HUES64 (cell line): ENCODE measurements at regions not wholly inside any gene's neighbourhood (a gene's known extent, or its start where the extent isn't known, plus 50 kb on each side); places are given as distances from the start of the nearest gene placed in this dataset.

Source experiments
- H3K27ac ChIP-seq: 2 replicates; pipeline ENCODE4 v1.7.0; 2013; ENCODE audit warnings: low read depth, low read length, inconsistent platforms
- H3K27me3 ChIP-seq: 2 replicates; pipeline ENCODE4 v1.6.1; 2013; ENCODE audit warnings: mild to moderate bottlenecking, low read length; ENCODE audit not compliant: insufficient read depth
- H3K36me3 ChIP-seq: 2 replicates; pipeline ENCODE4 v1.6.1; 2013; ENCODE audit warnings: mild to moderate bottlenecking, low read length; ENCODE audit not compliant: insufficient read depth
- H3K4me1 ChIP-seq: 2 replicates; pipeline ENCODE4 v1.6.1; 2013; ENCODE audit warnings: mild to moderate bottlenecking, low read length, moderate library complexity; ENCODE audit not compliant: insufficient read depth
- H3K4me3 ChIP-seq: 2 replicates; pipeline ENCODE4 v1.5.1; 2013; ENCODE audit warnings: mild to moderate bottlenecking, low read length, moderate library complexity
- H3K9ac ChIP-seq: 2 replicates; pipeline ENCODE4 v1.6.1; 2013; ENCODE audit warnings: mild to moderate bottlenecking, low read depth, low read length
- H3K9me3 ChIP-seq: 2 replicates; pipeline ENCODE4 v1.6.1; 2013; ENCODE audit warnings: low read depth, low read length; ENCODE audit not compliant: insufficient read depth
- WGBS: fragments of 150-250, 120-280 bp; methylation state at CpG from one replicate; pipeline ENCODE4 v1.1.7; 2013; ENCODE audit warnings: missing lambda C conversion rate; 5-methylcytosine and 5-hydroxymethylcytosine counted together

DNA sequence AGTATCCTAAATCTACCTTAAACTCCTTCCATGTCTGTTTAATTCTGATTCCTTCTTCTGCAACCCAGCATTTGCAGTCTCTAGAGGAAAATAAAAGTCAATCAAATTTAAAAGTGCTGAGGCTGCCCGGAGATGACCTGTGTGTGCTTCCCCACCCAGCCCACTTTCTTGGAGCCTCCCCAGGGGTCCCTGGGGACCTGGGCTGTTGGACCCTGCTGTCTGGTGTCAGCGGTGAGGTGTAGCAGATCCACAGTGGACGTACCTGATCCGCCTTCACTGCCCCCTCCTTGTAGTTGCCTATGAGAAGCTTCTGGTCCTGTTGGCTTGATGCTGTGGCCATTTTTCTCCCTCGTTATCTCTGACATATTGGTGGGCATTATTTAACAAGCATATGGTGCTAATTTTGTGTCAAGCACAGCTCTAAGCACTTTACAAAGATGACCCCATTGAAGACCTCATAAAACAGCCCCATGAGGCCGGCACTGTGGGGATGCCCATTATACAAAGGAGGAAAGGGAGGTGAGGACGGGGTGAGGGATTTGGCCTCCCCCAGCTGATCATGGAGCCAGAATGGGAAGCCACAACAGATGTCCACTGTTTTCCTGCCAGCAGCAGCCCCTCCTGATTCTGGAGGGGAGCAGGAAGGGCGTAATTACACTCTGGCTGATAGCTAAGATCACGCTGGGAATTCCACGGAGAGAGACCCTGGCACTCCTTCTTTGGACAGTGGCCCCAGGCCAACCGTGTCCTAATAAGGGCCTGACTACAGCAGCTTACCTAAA is 628.2 kb downstream of the CDH26 start:
- 88% methylated on average over 11 of the region's 11 CpGs for WGBS
- Histone ChIP-seq H3K27ac (no peak overlapping the region), H3K9me3 (no peaks in the 10 kb centered on the region)

DNA sequence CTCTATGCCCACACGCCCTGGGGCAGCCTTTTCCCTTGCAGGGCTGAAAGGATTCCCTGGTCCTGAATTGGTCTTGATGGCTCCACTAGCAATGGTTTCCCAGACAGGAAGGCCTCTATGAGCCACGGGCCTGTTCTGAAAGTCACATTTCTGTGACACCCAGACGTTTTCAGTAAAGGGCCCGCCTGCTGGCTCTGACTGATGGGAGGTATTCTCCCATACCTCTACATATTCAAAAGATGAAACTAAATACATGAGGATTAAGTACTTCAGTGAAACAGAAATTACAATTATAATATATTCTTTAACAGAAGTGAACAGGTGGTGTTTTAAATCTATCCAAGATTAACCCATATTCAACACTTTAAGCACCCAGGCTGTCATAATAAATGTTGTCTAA is 629.8 kb downstream of the CDH26 start:
- H3K4me1 ChIP-seq = peaks cover 19% of the 10 kb centered on the region
- no peaks in the 10 kb centered on the region for H3K36me3 ChIP-seq
- H3K27me3 ChIP-seq = no peaks in the 10 kb centered on the region
- WGBS = 91% methylated on average over 3 of the region's 4 CpGs
- H3K9ac ChIP-seq = no peak overlapping the region
- no peaks in the 10 kb centered on the region for H3K9me3 ChIP-seq
- H3K4me3 ChIP-seq = no peak overlapping the region
- no peak overlapping the region for H3K27ac ChIP-seq

More for the DNA sequence above, 628.2 kb downstream of the CDH26 start:
- Histone ChIP-seq H3K9ac (no peak overlapping the region), H3K4me3 (no peak overlapping the region), H3K27me3 (no peaks in the 10 kb centered on the region), H3K36me3 (no peaks in the 10 kb centered on the region), H3K4me1 (peaks cover 19% of the 10 kb centered on the region)

DNA sequence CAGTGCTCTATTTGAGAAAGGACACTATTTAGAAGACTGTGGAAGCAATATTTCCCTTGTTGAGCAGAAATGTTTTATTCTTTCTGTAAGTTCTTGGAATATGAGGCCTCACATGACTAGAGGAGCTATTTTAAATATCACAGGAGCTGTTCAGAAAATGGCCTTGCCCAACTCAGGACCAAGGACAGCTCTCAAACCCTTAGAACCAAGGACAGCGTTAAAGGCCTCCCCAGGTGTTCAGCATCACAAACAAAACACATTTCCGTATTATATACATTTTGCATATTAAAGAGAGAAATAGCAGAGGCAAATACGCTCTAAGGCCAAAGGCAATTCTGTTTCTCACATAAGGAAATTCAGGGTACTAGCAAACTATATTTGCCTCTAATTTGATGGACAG is 631.4 kb downstream of the CDH26 start:
- Histone ChIP-seq H3K4me1 (peaks cover 15% of the 10 kb centered on the region), H3K9ac (no peak overlapping the region), H3K27ac (no peak overlapping the region), H3K9me3 (no peaks in the 10 kb centered on the region), H3K27me3 (no peaks in the 10 kb centered on the region), H3K36me3 (no peaks in the 10 kb centered on the region), H3K4me3 (no peak overlapping the region)
- WGBS = 4% methylated on average over 2 of the region's 3 CpGs

DNA sequence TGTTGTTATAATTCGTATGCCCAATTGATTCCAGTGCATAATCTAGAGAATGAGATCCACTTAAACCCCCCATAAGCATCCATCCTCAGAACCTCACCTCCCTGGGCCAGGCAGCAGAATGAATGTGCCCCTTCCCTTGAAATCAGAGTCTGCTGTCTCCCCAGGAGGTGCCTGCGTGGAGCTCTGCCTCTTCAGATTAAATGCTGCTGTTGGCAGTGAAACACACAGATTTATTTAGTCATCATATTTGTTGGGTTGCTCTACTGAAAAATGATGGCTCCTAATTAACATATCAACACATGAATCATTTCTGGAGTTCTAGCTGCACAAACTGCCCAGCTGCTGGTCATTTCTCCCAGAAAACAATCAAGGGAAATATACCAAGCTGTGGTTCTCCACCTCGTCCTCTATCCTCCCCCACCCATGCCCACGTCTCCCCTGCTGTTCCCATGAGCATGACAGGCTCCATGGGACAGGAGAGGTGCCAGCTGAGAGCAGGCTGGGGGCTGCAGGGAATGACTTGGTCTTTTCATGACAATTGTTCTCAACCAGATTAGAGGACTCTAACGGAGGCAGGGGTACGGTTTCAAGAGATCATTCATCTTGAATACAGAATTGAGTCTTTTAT is 633.1 kb downstream of the CDH26 start:
- H3K4me1 ChIP-seq = peaks cover 5% of the 10 kb centered on the region; the same call in 1 of the 2 replicates
- no peaks in the 10 kb centered on the region for H3K36me3 ChIP-seq
- no peak overlapping the region for H3K9ac ChIP-seq
- H3K27me3 ChIP-seq = no peaks in the 10 kb centered on the region
- H3K4me3 ChIP-seq = no peak overlapping the region
- H3K27ac ChIP-seq = no peak overlapping the region
- H3K9me3 ChIP-seq = no peaks in the 10 kb centered on the region
- 93% methylated on average over 6 of the region's 6 CpGs for WGBS

DNA sequence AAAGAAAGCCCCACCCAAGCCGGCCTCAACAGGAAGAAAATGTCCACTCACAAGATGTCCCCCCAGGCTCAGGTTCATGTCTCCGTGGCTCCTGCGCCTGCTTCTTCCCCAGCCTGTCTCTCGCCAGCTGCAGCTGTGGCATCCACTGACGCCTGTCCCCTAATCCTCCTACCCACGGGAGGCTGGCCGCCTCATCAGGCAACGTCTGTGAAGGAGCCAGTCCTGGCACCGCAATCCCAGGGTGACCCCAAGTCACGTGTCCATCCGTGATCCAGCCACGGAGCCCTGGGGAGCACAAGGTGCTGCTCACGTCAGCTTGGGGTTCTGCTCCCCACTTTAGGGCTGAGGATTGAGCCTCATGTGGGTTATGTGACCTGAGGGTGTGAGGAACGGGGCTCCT is 640.3 kb downstream of the CDH26 start:
- no peaks in the 10 kb centered on the region for H3K36me3 ChIP-seq
- WGBS = 94% methylated on average over 14 of the region's 14 CpGs

DNA sequence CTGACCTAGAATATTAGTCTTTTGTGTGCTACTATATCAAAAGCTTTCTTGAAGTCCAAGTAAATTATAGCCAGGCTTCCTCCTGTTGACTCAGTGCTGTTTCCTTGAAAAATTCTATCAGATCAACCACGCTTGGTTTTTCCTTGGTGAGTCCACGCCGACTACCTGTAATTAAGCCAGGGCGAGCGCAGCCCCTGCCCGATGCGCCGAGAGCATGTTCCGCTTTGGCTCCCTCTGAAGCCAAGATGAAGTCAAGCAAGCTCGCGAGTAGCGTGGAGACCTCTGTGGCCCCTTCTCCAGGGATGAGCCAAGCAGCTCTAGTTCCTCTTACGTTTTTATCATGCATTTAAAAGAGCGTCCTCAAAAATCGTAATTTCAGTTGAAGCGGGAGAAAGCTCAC is 641.2 kb downstream of the CDH26 start:
- no peak overlapping the region for H3K9ac ChIP-seq
- no peaks in the 10 kb centered on the region for H3K9me3 ChIP-seq
- no peak overlapping the region for H3K27ac ChIP-seq
- 95% methylated on average over 16 of the region's 16 CpGs for WGBS
- H3K4me3 ChIP-seq = no peak overlapping the region
- no peaks in the 10 kb centered on the region for H3K36me3 ChIP-seq
- no peaks in the 10 kb centered on the region for H3K4me1 ChIP-seq
- H3K27me3 ChIP-seq = no peaks in the 10 kb centered on the region

More for the DNA sequence above, 640.3 kb downstream of the CDH26 start:
- Histone ChIP-seq H3K27ac (no peak overlapping the region), H3K27me3 (no peaks in the 10 kb centered on the region), H3K4me3 (no peak overlapping the region), H3K9me3 (no peaks in the 10 kb centered on the region), H3K4me1 (no peaks in the 10 kb centered on the region), H3K9ac (no peak overlapping the region)

DNA sequence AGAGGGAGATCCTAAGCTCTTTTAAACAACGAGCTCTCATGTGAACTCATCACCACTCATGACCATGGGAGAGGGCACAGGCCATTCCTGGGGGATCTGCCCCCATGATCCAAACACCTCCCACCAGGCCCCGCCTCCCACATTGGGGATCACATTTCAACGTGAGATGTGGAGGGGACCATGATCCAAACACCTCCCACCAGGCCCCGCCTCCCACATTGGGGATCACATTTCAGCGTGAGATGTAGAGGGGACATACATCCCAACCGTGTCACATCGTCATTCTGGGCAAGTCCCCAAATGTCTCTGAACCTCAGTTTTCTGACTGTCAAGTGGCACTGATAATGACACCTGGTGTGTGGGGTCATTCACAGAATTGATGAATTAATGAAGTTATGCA is 641.8 kb downstream of the CDH26 start:
- Histone ChIP-seq H3K36me3 (no peaks in the 10 kb centered on the region), H3K4me1 (no peaks in the 10 kb centered on the region), H3K9ac (no peak overlapping the region), H3K27me3 (no peaks in the 10 kb centered on the region), H3K9me3 (no peaks in the 10 kb centered on the region), H3K4me3 (no peak overlapping the region), H3K27ac (no peak overlapping the region)
- 94% methylated on average over 7 of the region's 7 CpGs for WGBS

DNA sequence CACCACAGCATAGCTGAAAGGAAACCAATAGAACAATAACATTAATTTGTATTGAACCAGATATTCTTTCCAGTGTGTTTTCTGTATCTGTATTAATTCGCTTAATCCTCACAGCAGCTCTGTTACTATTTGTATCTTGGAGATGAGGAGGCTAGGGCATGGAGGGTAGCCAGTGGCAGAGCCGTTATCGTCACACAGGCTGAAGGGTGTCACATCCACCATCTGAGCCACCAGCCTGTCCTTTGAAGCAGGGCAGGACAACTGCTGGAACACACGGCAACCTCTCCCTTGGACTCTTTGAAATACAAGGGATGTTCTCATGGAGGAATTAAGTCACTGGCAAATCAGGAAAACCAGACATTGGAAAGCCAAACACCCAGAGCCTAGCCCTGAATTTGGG is 628.0 kb upstream of the CDH4 start:
- no peaks in the 10 kb centered on the region for H3K4me1 ChIP-seq
- WGBS = 95% methylated on average over 4 of the region's 4 CpGs
- H3K9ac ChIP-seq = no peak overlapping the region
- no peaks in the 10 kb centered on the region for H3K36me3 ChIP-seq
- H3K27ac ChIP-seq = no peak overlapping the region
- H3K9me3 ChIP-seq = no peaks in the 10 kb centered on the region
- no peaks in the 10 kb centered on the region for H3K27me3 ChIP-seq
- H3K4me3 ChIP-seq = no peak overlapping the region

DNA sequence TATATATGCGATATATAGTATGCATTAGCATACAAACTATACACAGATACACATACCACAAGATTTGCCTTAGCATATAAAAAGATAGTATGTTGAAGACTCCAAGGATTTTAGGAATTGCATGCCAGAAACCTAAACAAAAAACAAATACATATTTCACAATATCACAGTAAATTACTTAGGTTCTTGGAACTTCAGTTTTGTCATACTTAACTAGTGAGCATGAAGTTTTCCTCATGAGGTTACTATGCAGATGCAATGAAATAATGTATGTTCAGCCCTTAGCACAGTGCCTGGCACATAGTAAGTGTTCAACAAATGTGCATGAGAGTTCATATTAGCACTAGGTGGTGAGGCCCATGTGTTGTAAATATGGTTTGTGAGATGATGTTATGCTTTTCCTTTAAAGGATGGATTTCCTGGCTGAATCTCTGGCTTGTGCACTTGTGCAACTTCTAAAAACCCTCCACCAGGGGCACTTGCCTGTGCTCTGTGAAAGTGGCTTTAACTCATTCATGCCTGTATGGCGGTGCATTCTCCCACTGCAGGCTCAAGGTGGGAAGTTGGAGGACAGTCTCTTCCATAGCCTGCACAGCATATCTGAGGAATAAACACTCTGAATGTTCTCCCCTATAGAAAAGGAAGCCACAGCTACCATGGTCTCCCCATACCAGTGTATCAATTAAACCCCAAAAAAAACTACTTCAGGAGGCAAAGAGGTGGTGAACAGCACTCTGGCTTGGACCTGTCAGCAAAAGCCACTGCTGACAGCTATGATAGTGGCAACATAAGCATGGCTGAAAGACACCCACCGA is 624.1 kb upstream of the CDH4 start:
- no peak overlapping the region for H3K27ac ChIP-seq
- H3K4me3 ChIP-seq = no peak overlapping the region
- no peaks in the 10 kb centered on the region for H3K27me3 ChIP-seq
- 94% methylated on average over 2 of the region's 3 CpGs for WGBS
- H3K9ac ChIP-seq = no peak overlapping the region
- no peaks in the 10 kb centered on the region for H3K9me3 ChIP-seq
- H3K36me3 ChIP-seq = no peaks in the 10 kb centered on the region
- peaks cover 5% of the 10 kb centered on the region; the same call in 1 of the 2 replicates for H3K4me1 ChIP-seq

DNA sequence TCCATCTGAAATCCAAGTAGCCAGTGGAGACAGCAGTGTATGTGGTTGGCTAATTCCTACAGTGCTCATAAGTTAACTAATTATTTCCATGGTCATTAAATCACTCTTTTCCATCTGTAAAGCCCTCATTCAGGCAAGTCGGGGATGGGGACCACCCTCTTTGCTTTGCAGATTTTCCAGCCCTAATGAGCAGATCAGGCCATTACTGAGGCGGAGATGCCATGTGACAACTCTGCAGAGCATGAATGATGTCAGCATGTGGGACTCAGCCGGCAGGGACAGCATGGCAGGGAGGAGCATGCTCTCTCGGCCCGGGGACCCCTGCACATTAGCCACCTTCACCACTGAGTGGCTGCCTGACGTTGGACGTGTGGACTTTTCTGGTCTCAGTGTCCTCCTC is 623.3 kb upstream of the CDH4 start:
- H3K36me3 ChIP-seq = no peaks in the 10 kb centered on the region
- H3K27ac ChIP-seq = no peak overlapping the region
- no peaks in the 10 kb centered on the region for H3K27me3 ChIP-seq
- H3K9ac ChIP-seq = no peak overlapping the region
- no peak overlapping the region for H3K4me3 ChIP-seq
- H3K9me3 ChIP-seq = no peaks in the 10 kb centered on the region
- peaks cover 5% of the 10 kb centered on the region; the same call in 1 of the 2 replicates for H3K4me1 ChIP-seq
- WGBS = 89% methylated on average over 7 of the region's 7 CpGs

DNA sequence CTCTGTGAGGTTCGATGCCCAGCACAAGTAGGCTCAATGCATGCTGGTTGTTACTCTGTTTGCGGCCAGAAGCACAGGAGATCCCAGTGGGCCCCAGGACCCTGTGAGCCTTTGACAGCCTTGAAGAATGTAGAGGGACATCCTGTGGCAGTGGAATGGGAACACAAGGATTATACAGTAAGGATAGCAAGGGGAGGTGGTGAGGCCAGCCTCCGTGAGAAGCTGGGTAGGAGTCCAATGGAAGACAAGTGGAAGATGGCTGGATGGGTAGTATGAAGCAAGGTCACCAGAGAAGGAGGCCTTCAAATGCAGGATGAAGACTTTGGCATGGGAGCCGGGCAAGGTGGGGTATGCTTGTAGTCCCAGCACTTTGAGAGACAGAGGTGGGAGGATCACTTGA is 622.9 kb upstream of the CDH4 start:
- no peaks in the 10 kb centered on the region for H3K9me3 ChIP-seq
- WGBS = 93% methylated on average over 4 of the region's 4 CpGs
- H3K27ac ChIP-seq = no peak overlapping the region
- no peaks in the 10 kb centered on the region for H3K27me3 ChIP-seq
- H3K9ac ChIP-seq = no peak overlapping the region
- H3K4me3 ChIP-seq = no peak overlapping the region
- no peaks in the 10 kb centered on the region for H3K36me3 ChIP-seq
- peaks cover 5% of the 10 kb centered on the region; the same call in 1 of the 2 replicates for H3K4me1 ChIP-seq
